KOPT-K1 (cell line): ENCODE measurements at regions not wholly inside any gene's neighbourhood (a gene's known extent, or its start where the extent isn't known, plus 50 kb on each side); places are given as distances from the start of the nearest gene placed in this dataset.

Experiments used
- H3K27ac ChIP-seq: fragments of 200-600 bp; sonication (generic); 2 replicates; pipeline ENCODE4 v1.5.1; 2016; ENCODE audit warnings: antibody characterized with exemption, mild to moderate bottlenecking, low read depth, low read length; ENCODE audit not compliant: poor library complexity, severe bottlenecking
- H3K36me3 ChIP-seq: fragments of 200-600 bp; sonication (generic); 2 replicates; pipeline ENCODE4 v1.5.1; 2017; ENCODE audit warnings: antibody characterized with exemption, mild to moderate bottlenecking, low read length, moderate library complexity; ENCODE audit not compliant: insufficient read depth
- H3K9me3 ChIP-seq: fragments of 200-600 bp; sonication (generic); 2 replicates; pipeline ENCODE4 v1.5.1; 2017; ENCODE audit warnings: antibody characterized with exemption, low read length, mild to moderate bottlenecking; ENCODE audit not compliant: insufficient read depth, poor library complexity, severe bottlenecking

DNA sequence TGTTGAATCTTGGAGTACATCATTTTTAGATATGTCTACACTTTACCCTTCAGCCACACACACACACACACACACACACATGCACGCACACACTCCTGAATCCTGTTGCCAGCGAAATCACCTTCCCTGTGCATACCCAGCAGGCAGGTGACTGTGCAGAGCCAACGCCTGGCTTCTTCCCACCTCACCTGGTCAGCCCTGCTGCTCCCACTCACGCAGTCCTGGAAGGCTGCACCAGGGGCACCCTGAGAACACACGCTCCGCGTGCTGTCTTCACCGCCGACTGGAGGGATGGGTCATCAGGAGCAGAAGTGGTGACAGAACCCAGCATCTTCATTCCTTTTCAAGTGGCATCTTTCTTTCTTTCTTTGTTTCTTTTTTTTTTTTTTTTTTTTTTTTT is 94.6 kb downstream of the TBXT start:
- no peak overlapping the region for H3K27ac ChIP-seq
- peaks cover 15% of the 10 kb centered on the region for H3K9me3 ChIP-seq
- H3K36me3 ChIP-seq: no peaks in the 10 kb centered on the region

DNA sequence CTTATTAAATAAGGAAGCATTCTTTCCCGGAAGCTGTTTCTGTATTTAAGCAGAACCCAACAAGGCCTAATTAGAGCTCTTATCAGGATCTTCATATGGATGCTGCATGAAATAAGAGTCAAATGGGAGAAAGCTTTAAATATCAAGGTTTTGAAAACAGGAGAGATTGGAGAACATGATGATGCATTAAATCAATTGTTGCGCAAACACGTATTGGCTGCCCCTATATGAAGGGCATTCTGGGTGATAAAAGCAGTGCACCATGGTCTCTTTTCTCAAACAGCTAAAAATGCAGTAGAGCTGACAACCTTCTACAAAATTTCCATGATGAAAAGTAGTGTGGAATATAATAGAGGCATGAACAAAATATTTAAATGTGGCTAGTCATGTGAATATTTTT is 98.9 kb downstream of the TBXT start:
- peaks cover 16% of the 10 kb centered on the region for H3K9me3 ChIP-seq
- no peaks in the 10 kb centered on the region for H3K36me3 ChIP-seq
- H3K27ac ChIP-seq: no peak overlapping the region

DNA sequence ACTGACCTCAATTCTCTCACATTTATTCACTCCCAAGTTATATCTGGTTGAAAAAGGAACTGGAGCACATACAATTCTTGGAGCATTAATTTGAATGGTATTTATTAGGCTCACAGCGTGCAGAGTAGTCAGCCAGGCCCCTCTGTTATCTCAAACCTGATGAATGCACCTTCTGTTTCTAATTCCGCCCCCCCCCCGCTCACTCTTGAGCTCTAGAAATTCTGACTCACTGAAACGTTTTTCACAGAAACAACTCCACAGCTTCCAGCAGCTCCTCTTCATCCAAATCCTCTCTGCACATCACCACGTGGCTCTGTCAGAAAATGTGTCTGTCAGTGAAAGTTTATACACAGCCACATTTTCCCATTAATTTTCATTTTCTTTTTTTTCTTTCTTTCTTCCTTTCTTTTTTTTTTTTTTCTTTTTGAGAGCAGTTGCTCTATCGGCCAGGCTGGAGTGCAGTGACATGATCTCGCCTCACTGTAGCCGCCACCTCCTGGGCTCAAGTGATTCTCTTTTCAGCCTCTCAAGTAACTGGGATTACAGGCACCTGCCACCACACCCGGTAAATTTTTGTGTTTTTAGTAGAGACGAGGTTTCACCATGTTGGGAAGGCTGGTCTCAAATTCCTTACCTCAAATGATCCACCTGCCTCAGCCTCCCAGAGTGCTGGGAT is 109.4 kb downstream of the TBXT start:
- Histone ChIP-seq H3K27ac (no peak overlapping the region), H3K36me3 (no peaks in the 10 kb centered on the region), H3K9me3 (peaks cover 21% of the 10 kb centered on the region)

DNA sequence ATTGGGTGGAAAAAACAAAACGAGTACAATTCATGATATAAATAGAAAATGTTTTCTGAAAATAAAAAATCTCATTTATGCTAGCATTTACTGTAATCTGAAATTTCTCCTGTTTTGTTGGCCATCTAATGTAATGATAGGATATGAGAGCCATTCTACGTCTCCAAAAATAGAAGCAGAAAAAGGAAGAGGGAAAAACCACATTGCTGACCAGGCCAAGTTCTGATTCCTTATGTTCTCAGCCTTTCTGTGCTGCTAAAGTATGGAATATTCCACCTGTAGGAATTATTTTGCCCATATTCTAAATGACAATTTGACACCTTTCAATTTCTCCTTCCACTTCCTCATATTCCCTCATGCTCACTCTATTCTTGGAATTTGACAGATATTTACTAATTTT is 110.2 kb downstream of the TBXT start:
- Histone ChIP-seq H3K36me3 (no peaks in the 10 kb centered on the region), H3K9me3 (peaks cover 26% of the 10 kb centered on the region), H3K27ac (no peak overlapping the region)

- Histone ChIP-seq H3K9me3 (peaks cover 31% of the 10 kb centered on the region), H3K36me3 (no peaks in the 10 kb centered on the region), H3K27ac (no peak overlapping the region)
These were observed 111.0 kb downstream of the TBXT start for GRCh38 chr6:166056637-166057036.

DNA sequence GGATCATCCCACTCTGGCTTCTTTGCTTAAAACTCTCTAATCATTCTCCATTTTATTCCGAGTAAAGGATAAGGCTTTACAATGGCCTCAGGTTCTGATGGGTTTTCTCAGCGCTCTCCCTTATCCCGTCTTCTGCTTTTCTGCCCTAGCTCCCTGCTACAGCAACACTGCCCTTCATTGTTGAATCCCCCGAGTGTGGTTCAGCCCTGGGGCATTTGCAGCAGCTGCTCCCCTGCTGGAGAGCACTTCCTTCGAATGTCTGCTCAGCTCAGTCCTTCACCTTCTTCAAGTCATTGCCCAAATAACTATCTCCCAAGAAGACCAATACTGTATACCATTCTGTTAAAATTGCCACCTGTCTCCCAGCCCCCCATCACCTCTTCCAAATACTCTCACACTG is 111.8 kb downstream of the TBXT start:
- peaks cover 31% of the 10 kb centered on the region for H3K9me3 ChIP-seq
- H3K36me3 ChIP-seq: no peaks in the 10 kb centered on the region
- no peak overlapping the region for H3K27ac ChIP-seq

DNA sequence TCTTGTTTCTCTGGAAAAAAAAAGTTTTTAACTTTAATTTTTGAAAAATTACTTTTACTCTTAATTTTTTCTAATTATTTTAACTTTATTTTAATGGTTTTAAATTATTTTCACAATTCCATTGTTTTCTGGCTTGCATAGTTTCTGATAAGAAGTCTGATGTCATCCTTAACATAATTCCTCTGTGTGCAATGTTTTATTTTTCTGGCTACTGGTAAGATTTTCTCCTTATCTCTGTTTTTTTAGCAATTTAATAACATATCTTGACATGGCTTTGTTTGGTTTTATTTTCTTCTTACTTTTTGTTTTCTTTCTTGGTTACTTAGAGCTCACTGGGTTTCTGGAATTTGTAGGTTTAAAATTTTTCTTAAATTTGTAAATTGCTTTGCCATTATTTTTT is 114.8 kb downstream of the TBXT start:
- no peaks in the 10 kb centered on the region for H3K36me3 ChIP-seq
- H3K9me3 ChIP-seq: peaks cover 31% of the 10 kb centered on the region
- no peak overlapping the region for H3K27ac ChIP-seq

DNA sequence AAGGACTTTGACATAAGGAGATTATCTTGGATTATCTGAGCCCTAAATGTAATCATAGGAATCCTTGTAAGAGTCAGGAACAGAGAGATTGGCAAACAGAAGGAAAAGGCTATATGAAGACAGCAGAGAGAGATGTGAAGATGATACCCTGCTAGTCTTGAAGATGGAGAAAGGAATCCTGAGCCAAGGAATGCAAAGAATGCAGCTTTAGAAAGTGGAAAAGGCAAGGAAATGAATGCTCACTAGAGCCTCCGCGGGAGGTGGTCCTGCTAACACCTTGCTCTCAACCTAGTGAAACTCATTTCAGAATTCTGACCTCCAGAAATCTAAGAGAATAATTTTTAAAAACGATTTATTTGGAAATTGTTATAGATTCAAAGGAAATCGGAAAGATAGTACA is 117.1 kb downstream of the TBXT start:
- H3K9me3 ChIP-seq: peaks cover 31% of the 10 kb centered on the region
- no peaks in the 10 kb centered on the region for H3K36me3 ChIP-seq
- H3K27ac ChIP-seq: no peak overlapping the region

- Histone ChIP-seq H3K27ac (no peak overlapping the region), H3K36me3 (no peaks in the 10 kb centered on the region), H3K9me3 (peaks cover under 1% of the 10 kb centered on the region)
These were observed 120.7 kb downstream of the TBXT start for GRCh38 chr6:166046982-166047381.

DNA sequence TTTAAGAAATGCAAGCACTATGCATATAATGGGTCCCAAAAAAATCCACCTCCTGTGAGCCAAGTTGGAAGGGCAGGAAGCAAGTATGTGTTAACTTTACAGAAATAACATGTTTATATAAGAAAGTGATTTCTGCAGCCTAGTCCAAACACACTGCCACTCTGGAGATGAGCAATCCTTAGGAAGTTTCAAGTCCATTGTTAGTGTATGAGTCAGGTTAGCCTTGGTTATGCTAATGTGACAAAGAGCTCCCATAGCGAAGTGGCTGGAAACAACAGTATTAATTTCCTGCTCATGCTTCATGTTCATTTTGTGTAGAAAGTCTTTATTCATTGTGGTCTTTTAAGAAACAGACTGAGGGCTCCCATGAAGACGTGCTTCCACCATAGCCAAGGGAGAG is 121.4 kb downstream of the TBXT start:
- Histone ChIP-seq H3K27ac (no peak overlapping the region), H3K36me3 (no peaks in the 10 kb centered on the region), H3K9me3 (no peaks in the 10 kb centered on the region)

GRCh38 chr6:166045860-166046200 is 121.8 kb downstream of the TBXT start:
- H3K36me3 ChIP-seq: no peaks in the 10 kb centered on the region
- H3K9me3 ChIP-seq: no peaks in the 10 kb centered on the region
- no peak overlapping the region for H3K27ac ChIP-seq

GRCh38 chr6:166045173-166045859 is 122.3 kb downstream of the TBXT start:
- Histone ChIP-seq H3K27ac (no peak overlapping the region), H3K36me3 (no peaks in the 10 kb centered on the region), H3K9me3 (peaks cover 3% of the 10 kb centered on the region)

DNA sequence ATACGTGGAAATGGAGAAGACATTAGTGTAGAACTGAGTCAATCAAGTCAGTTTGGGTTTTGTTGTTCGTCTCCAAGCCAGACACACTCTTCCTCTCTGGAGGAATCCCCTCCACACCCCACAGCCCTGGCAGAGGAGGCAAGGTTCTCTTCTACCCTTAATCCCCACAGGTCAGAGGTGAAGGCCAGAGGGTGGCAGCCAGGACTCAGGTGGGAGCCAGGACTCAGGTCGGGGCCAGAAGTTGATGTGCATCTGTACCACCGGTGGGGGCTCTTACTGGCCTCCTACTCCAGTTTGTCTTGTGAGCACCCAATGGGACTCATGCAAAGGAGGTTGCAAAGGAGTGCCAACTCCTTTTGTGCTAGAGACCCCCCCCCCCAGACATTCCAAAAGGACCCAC is 126.4 kb downstream of the TBXT start:
- H3K27ac ChIP-seq: no peak overlapping the region
- no peaks in the 10 kb centered on the region for H3K36me3 ChIP-seq
- H3K9me3 ChIP-seq: peaks cover 5% of the 10 kb centered on the region

DNA sequence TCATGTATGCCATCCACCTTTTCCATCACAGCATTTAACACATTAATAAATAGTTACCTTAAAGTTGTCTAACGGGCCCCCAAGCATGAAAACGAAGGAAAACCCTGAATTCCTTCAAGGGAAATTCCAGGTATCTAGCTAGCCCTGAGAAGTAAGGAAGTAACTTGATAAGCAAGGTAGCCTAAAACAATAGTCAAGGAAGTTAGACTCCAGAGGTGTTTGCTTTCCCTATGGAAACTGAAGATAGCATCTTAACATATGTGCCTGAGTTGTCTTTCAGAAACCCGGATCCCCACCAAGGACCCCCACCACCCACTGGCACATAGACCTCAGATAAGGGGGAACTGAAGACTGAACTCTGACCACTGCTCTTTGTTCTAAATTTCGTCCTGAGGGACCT is 127.4 kb downstream of the TBXT start:
- H3K27ac ChIP-seq: no peak overlapping the region
- no peaks in the 10 kb centered on the region for H3K36me3 ChIP-seq
- H3K9me3 ChIP-seq: peaks cover 5% of the 10 kb centered on the region

DNA sequence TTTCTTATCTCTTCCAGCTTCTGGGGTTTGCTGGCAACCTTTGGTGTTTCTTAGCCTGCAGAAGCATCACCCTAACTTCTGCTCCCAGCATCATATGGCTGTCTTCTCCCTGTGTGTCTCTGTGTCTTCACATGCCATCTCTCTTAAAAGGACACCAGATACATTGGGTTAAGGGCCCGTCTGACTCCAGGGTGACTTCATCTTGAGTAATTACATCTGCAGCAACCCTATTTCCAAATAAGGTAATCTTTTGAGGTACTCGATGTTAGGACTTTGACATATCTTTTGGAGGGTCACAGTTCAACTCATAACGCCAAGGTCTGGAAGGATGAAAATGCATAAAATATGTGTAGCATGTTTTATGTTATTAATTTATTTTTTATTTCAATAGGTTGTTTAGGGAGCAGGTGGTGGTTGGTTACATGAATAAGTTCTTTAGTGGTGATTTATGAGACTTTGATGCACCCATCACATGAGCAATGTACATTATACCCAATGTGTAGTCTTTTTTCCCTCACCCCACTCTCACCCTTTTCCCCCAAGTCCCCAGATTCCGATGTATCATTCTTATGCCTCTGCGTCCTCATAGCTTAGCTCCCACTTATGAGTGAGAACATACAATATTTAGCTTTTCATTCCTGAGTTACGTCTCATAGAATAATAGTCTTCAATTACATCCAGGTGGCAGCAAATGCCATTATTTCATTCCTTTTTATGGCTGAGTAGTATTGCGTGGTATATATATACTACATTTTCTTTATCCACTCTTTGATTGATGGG is 131.1 kb downstream of the TBXT start:
- Histone ChIP-seq H3K36me3 (no peaks in the 10 kb centered on the region), H3K27ac (no peak overlapping the region), H3K9me3 (peaks cover 5% of the 10 kb centered on the region)
